Glomerular endothelial cell (primary cell): ENCODE measurements at regions not wholly inside any gene's neighbourhood (a gene's known extent, or its start where the extent isn't known, plus 50 kb on each side); places are given as distances from the start of the nearest gene placed in this dataset.
A peak's percentile ranks its signal among the peaks of the same experiment; 100 is the strongest.

ENCODE experiments used
- DNase-seq: peaks from one replicate; pipeline ENCODE4 v3.0.0-alpha.2; 2011; ENCODE audit warnings: low read depth, low spot score; ENCODE audit errors: extremely low read depth

- DNase-seq: no peak
Observed at GRCh38 chr14:71714225-71714624, 218.0 kb upstream of the RGS6 start.

- DNase-seq: no peak
Observed at GRCh38 chr14:71716041-71716772, 216.0 kb upstream of the RGS6 start.

- peak; percentile 72 for DNase-seq
Observed at GRCh38 chr14:71720978-71721624, 211.1 kb upstream of the RGS6 start.

- DNase-seq: no peak
Observed at GRCh38 chr14:71721791-71722190, 210.4 kb upstream of the RGS6 start.

GRCh38 chr14:71722885-71723284 is 209.3 kb upstream of the RGS6 start:
- no peak for DNase-seq

GRCh38 chr14:71725922-71726579 is 206.2 kb upstream of the RGS6 start:
- no peak for DNase-seq

GRCh38 chr14:71726580-71727021 is 205.6 kb upstream of the RGS6 start:
- no peak for DNase-seq

- DNase-seq: no peak
Observed at GRCh38 chr14:71728386-71728785, 203.8 kb upstream of the RGS6 start.

- no peak for DNase-seq
Observed at GRCh38 chr14:71729596-71729995, 202.6 kb upstream of the RGS6 start.

GRCh38 chr14:71730471-71730870 is 201.8 kb upstream of the RGS6 start:
- DNase-seq: no peak

- no peak for DNase-seq
Observed at GRCh38 chr14:71731096-71731495, 201.1 kb upstream of the RGS6 start.

- DNase-seq: no peak
Observed at GRCh38 chr14:71733210-71733883, 198.9 kb upstream of the RGS6 start.

- no peak for DNase-seq
Observed at GRCh38 chr14:71734076-71734475, 198.2 kb upstream of the RGS6 start.

- no peak for DNase-seq
Observed at GRCh38 chr14:71734885-71735284, 197.3 kb upstream of the RGS6 start.

- no peak for DNase-seq
Observed at GRCh38 chr14:71737760-71738159, 194.5 kb upstream of the RGS6 start.

GRCh38 chr14:71739273-71739990 is 192.8 kb upstream of the RGS6 start:
- no peak for DNase-seq

- DNase-seq: no peak
Observed at GRCh38 chr14:71741241-71741640, 191.0 kb upstream of the RGS6 start.

- DNase-seq: no peak
Observed at GRCh38 chr14:71742485-71742884, 189.7 kb upstream of the RGS6 start.

GRCh38 chr14:71745072-71745471 is 187.2 kb upstream of the RGS6 start:
- DNase-seq: no peak

GRCh38 chr14:71748196-71748595 is 184.0 kb upstream of the RGS6 start:
- DNase-seq: no peak
